ENCODE measurements at regions not wholly inside any gene's neighbourhood (a gene's known extent, or its start where the extent isn't known, plus 50 kb on each side); places are given as distances from the start of the nearest gene placed in this dataset.

GRCh38 chr7:125279961-125280360 lies 350.3 kb upstream of the POT1 start:
- TF ChIP-seq CTCF (IDR thresholded peaks at IDR 0.05), result no peak
- no peak for TF ChIP-seq SREBF2 (IDR thresholded peaks at IDR 0.05)
- no peak for TF ChIP-seq PBX3 (IDR thresholded peaks at IDR 0.05)
- no peak for TF ChIP-seq RAD21 (conservative IDR thresholded peaks at IDR 0.05 in 1 of 2, IDR thresholded peaks at IDR 0.05 in 1 of 2)
- TF ChIP-seq POLR2A (IDR thresholded peaks at IDR 0.05; ENCODE audit: low read length), result no peak
- TF ChIP-seq CHD2 (IDR thresholded peaks at IDR 0.05; ENCODE audit: low read length, partially characterized antibody), result no peak
- no peak for TF ChIP-seq FOSL2 (IDR thresholded peaks at IDR 0.05)
- no peak for TF ChIP-seq FOSL2 (CRISPR knock-in tag; IDR thresholded peaks at IDR 0.05)
- no peak for TF ChIP-seq HMGXB4 (CRISPR knock-in tag; IDR thresholded peaks at IDR 0.05; ENCODE audit: borderline replicate concordance)
- TF ChIP-seq EP300 (IDR thresholded peaks at IDR 0.05), result no peak
- TF ChIP-seq E2F6 (IDR thresholded peaks at IDR 0.05; ENCODE audit: borderline replicate concordance, low read depth), result no peak
